NCI-H1048 (cell line): ENCODE measurements at regions not wholly inside any gene's neighbourhood (a gene's known extent, or its start where the extent isn't known, plus 50 kb on each side); places are given as distances from the start of the nearest gene placed in this dataset.
"Not testable (repeated sequence)": the region's sequence is repeated elsewhere in the genome, so short reads cannot be mapped to it uniquely, and the experiment has no call there.

ENCODE experiments used
- DNase-seq: peaks from one replicate; lab custom pipeline; 2025; lab: John Stamatoyannopoulos, UW

GRCh38 chr2:234275515-234275914 is 221.4 kb downstream of the ARL4C start:
- no peak for DNase-seq

GRCh38 chr2:234273887-234274584 is 222.8 kb downstream of the ARL4C start:
- no peak for DNase-seq

GRCh38 chr2:234272069-234272850 is 221.8 kb downstream of the SPP2 start:
- no peak for DNase-seq

GRCh38 chr2:234271338-234271737 is 220.8 kb downstream of the SPP2 start:
- DNase-seq: no peak

GRCh38 chr2:234269769-234270204 is 219.3 kb downstream of the SPP2 start:
- no peak for DNase-seq

- DNase-seq: no peak
Observed at GRCh38 chr2:234267534-234267933, 217.0 kb downstream of the SPP2 start.

- DNase-seq: no peak
Observed at GRCh38 chr2:234266952-234267351, 216.4 kb downstream of the SPP2 start.

GRCh38 chr2:234265206-234265605 is 214.7 kb downstream of the SPP2 start:
- no peak for DNase-seq

- no peak for DNase-seq
Observed at GRCh38 chr2:234261736-234262135, 211.2 kb downstream of the SPP2 start.

GRCh38 chr2:234259440-234259839 is 208.9 kb downstream of the SPP2 start:
- no peak for DNase-seq

- DNase-seq: no peak
Observed at GRCh38 chr2:234258562-234259141, 208.2 kb downstream of the SPP2 start.

- no peak for DNase-seq
Observed at GRCh38 chr2:234257859-234258561, 207.5 kb downstream of the SPP2 start.

- DNase-seq: no peak
Observed at GRCh38 chr2:234256516-234256915, 206.0 kb downstream of the SPP2 start.

GRCh38 chr2:234254783-234255521 is 204.4 kb downstream of the SPP2 start:
- DNase-seq: no peak

- DNase-seq: no peak
Observed at GRCh38 chr2:234252772-234253171, 202.3 kb downstream of the SPP2 start.

GRCh38 chr2:234251326-234252271 is 201.1 kb downstream of the SPP2 start:
- DNase-seq: no peak

- DNase-seq: no peak
Observed at GRCh38 chr2:234250926-234251325, 200.4 kb downstream of the SPP2 start.

GRCh38 chr2:234249873-234250272 is 199.4 kb downstream of the SPP2 start:
- DNase-seq: no peak

- no peak for DNase-seq
Observed at GRCh38 chr2:234249034-234249735, 198.7 kb downstream of the SPP2 start.

- DNase-seq: not testable (repeated sequence)
Observed at GRCh38 chr2:234248213-234248710, 197.8 kb downstream of the SPP2 start.
